Fibroblast of skin of scalp (primary cell): ENCODE measurements at regions not wholly inside any gene's neighbourhood (a gene's known extent, or its start where the extent isn't known, plus 50 kb on each side); places are given as distances from the start of the nearest gene placed in this dataset.

ENCODE experiments used
- DNase-seq: peaks from one replicate; pipeline ENCODE4 v3.0.0-alpha.2; 2013

DNA sequence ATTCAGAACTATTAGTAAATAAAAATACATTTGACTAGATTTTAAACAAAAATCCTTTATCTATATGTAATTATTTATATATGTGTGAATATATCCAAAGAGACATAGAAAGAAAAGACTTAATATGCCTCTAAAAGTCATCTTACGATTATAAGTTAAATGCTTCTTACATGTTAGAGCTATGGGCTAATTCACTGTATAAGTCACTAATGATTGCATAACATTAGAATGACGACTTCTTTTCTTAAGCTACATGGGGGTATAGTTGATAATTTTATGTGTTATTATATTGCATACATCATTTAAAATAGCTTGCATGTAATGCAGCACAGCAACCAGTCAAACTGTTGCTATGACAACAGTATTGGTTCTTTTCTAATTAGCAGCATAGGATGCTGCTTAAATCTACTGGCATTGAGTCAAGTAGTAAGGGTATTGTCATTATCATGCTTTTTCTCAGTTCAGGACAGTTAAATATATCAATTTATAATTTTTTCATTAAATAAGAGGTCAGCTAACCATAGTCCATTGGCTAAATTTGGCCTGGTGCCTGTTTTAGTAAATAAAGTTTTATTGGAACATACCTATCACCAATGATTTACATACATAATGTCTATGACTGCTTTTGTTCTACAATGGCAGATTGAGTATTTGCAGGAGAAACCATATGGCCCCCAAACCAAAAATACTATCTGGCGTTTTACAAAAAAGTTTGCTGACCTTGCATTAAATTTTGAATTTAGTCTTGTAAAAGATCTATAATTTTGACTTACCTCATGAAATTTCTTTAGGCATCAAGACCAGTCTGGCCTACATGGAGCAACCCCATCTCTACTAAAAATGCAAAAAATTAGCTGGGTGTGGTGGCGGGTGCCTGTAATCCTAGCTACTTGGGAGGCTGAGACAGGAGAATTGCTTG is 207.7 kb upstream of the ZSWIM2 start:
- no peak for DNase-seq

DNA sequence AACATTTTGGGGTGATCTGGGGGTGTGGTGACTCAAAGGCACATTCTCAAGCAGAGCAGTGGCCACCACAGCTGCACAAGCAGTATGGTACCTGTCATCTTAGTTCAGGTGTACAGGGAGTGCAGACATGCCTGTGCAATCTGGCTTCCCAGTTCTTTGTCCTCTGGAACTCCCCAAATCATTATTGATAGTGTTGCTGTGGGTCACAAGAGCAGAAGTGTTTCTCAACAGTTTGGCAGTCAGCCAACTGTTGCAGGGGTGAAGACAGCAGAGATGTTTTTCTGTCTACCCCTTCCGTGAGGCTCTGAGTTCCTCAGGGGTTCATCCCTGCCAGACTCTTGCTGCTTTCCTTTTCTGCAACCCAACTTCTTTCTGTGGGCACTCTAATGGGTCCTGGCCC is 206.5 kb upstream of the ZSWIM2 start:
- peak; percentile 15 for DNase-seq

DNA sequence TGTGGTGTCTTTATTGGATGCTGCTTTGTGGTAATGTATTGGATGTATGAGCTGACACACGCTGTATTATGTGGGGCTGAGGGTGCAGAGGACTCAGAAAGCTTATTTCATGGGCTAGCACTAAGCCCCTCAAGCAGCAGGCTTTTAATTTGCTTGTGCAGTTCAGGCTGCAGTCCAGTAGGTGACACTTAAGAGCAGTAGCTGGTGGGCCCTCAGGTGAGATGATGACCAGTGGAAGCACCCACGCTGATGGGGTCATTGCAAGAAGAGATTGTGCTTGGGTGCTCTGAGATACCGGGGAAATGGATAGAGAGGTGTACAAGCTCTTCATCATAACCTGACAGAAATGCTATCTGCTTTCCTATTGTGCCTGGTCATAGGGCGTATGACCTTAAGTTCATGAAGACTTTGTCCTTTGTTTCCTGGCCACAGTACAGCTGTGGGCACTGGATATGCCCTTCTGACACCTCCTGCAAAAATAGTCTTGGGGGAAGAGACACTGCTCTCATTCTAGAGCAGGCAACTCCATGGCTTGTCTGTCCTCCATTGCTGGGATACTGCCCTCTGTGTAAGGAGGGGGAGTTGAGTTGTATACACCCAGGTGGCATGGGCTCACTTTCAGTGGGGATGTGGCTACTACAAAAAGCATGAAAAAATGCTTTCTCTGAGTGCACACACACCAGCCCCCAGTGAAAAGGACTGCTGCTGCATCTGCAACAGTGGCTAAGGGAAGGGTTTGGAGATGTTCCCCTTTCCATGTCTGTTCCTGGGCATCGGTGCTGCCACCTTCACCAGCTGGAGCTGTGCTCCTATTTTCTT is 205.7 kb upstream of the ZSWIM2 start:
- no peak for DNase-seq

DNA sequence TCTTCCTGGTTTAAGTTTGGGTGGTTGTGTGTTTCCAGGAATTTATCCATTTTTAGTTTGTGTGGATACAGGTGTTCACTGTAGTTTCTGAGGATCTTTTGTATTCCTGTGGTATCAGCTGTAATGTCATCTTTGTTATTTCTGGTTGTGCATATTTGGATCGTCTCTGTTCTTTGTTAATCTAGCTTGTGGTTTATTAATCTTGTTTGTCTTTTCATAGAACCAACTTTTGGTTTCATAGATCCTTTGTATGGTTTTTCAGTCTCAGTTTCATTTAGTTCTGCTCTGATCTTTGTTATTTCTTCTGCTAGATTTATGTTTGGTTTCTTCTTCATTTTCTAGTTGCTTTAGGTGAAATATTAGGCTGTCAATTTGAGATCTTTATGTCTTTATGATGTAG is 202.4 kb upstream of the ZSWIM2 start:
- DNase-seq: no peak

DNA sequence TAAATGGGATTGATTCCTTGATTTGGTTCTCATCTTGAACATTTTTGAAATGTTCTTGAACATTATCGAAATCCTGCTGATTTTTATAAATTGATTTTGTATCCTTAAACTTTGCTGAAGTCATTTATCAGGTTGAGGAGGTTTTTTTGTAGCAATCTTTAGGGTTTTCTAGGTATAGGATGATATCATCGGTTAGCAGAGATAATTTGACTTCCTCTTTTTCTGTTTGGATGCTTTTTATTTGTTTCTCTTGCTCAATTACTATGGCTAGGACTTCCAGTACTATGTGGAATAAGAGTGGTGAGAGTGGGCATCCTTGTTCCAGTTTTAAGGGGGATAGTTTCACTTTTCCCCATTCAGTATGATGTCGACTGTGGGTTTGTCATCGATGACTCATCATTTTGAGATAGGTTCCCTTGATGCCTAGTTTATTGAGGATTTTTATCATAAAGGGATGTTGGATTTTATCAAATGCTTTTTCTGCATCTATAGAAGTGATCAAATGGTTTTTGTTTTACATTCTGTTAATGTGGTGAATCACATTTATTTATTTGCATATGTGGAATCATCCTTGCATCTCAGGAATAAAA is 201.5 kb upstream of the ZSWIM2 start:
- DNase-seq: no peak

DNA sequence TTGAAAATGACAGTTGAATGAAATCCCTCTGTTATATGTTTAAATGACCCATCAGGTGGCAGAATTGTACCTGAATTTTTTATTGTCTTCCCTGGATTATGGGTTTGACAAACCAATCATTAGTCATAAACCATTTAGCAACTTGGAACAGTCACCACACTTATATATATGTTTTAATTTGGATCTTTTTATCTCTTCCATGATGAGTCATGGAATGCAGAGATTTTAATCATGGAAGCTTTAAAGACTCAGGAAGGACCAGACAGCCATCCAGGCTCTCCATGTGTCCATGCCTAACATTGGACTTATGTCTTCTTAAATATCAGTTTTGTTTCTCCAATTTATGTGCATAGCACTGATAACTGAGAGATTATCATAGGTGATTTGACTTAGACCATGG is 188.3 kb upstream of the ZSWIM2 start:
- no peak for DNase-seq

DNA sequence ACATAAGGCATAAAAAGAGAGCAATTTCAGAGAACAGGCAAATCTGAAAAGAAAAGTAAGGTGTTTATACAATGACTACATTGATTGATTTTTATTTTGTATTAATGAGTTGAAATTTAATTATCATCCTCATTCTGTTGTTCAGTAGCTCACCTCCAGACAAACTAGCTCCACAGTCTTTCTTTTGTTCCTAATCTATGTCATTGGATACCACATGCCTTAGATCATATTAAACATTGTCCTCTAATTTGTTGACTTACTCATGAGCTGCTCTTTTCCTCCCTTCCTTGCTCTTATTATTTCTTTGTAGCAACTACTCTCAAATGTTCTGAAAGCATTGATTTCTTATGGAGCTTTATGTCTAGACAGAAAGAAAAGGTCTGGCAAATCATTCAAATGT is 185.5 kb upstream of the ZSWIM2 start:
- no peak for DNase-seq

DNA sequence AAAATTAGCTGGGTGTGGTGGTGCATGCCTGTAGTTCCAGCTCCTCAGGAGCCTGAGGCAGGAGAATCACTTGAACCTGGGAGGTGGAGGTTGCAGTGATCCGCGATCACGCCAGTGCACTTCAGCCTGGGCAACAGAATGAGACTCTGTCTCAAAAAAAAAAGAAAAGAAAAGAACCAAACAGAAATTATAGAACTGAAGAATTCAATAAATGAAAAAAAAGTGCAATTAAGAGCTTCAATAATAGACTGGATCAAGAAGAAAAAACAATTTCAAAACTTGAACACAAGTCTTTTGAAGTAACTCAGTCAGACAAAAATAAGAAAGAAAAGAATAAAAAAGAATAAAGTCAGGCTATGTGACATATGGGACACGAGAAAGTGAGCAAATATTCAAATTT is 175.8 kb upstream of the ZSWIM2 start:
- no peak for DNase-seq

DNA sequence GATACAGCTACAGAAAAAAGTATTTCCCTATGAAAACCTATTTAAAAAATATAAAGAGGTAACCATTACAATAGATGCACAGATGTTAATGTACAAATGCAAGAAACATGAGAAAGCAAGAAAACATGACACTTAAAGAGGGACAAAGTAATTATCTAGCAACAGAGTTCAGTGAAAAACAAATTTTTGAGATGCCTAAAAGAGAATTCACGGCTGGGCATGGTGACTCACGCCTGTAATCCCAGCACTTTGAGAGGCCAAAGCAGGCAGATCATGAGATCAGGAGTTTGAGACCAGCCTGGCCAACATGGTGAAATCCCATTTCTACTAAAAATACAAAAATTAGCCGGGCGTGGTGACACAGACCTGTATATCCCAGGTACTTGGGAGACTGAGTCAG is 175.0 kb upstream of the ZSWIM2 start:
- DNase-seq: peak; percentile 13

DNA sequence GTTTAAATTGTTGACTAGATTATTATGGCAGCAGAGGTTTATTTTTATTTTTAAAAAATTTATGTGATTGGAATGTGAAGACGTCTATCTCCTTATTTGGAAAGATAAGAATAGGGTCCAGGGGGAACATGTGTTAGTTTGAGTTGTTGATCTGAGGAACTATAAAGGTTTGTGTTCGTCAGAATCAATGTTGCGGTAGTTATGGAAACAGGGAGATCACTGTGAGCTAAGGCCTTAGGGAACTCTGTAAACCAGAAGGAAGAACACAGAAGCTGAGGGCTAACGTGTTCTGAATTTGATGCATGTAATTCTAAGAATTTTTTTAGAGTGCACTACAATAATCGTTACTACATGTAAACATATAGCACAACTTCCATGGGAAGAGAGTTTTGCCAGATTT is 168.5 kb upstream of the ZSWIM2 start:
- DNase-seq: no peak

DNA sequence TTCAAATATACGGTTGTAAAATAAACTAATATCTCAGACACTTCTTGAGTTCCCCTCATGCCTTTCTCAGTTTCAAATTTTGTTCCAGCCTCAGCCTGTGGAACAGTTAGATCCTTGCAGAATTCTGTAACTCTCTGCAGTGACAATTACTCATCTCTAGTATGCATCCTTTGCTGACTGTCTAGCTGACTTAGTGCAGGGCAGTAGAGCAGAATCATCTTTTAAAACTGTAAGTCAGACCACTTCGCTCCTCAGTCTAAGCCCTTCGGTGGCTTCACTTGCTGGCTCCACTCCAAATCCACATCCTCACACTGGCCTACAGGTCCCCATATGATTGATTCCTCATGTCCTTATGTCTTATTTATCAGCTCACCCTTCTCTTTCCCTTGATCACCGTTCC is 164.1 kb upstream of the ZSWIM2 start:
- DNase-seq: peak; percentile 18

DNA sequence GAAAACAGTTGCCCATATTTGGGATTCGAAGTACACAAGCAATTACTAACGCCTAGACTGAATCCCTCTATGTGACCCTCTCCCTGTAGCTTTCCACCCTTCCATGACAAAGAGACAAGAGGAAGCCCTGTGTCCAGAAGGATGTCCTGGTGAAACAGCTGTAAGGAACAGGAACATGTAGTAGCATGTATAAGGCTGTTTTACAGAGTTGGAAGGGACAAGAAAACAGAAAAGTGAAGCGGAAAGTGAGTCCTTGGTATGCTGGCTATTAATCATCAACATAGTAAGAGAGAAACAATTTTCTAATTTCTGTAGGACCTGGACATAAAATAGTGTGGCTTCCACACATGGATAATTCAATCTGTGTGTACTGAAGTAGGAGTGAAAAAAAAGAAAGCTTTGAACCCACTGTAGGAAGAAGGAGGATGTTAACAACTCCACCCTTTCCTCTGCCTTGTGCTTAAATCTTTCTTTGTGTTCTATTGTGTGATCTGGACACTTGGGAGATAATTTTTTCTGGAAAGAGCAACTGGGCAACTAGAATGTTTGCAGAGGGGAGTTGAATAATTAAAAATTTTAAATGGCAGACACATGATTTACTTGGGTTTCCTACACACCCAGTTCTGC is 162.3 kb upstream of the ZSWIM2 start:
- no peak for DNase-seq

DNA sequence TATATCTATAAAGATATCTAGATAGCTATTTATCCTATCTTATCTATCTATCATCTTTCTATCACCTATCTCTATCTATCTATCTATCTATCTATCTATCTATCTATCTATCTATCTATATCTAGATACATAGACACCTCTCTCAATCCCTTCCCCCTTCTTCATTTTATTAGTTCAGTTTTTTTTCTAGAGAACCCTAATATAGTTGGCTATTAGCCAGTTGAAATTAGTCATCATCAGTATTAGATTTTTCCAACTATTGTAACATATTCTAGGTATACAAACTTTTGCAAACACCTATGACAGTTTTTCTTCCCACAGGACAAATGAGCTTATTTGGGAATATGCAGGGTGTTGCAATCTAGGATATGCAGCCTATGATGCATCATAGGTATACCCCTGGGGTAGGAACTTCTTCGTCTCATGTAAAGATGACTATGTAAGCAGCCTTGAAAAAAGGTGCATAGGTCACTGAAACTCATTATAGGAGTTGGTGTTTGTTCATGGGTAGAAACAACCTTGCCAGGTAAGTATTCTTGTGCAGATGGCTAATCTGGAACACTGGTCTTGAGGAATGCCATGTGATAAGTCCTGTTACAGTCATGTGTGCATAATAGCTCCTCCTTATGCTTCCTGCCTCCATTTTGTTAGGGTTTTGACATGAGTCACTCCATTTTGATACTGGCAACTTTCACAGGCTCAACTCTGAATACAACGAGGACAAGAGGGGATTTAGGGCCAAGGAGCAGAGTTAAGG is 160.7 kb upstream of the ZSWIM2 start:
- no peak for DNase-seq

DNA sequence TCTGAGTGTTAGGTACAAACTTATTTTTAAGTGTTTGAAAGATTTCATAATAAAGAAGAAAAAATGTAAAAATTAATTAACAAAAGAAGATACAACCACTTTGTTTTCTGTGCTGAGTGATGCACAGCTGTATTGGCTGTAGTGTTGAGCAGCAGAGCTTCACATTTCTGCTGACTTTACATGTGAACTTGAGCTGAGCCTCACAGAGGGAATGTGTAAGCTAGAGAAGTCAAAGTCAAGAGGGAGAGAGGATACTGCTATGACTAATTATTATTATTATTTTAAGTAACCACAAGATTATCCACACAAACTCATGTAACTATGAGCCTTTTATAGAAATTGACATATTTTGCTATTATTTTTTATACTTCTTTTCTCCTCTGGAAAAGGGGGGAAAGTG is 159.1 kb upstream of the ZSWIM2 start:
- peak; percentile 68 for DNase-seq

DNA sequence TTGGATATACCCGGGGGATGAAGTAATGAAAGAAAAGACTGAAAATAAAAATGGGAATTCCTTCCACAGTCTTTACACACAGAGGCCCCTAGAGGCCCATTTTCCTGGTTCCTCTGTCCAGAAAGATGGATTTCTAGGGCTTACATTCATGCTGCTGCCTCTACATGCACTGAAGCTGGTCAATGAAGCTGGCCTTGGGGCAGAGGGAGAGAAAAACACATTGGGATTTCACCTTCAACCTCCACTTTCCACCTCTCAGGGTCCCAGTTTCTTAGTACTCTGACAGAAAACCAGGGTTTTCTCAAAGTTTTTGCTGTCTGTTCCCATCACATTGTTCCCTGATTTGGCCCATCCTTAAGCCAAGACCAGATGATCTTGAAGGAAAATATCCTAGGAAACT is 154.6 kb upstream of the ZSWIM2 start:
- DNase-seq: no peak

DNA sequence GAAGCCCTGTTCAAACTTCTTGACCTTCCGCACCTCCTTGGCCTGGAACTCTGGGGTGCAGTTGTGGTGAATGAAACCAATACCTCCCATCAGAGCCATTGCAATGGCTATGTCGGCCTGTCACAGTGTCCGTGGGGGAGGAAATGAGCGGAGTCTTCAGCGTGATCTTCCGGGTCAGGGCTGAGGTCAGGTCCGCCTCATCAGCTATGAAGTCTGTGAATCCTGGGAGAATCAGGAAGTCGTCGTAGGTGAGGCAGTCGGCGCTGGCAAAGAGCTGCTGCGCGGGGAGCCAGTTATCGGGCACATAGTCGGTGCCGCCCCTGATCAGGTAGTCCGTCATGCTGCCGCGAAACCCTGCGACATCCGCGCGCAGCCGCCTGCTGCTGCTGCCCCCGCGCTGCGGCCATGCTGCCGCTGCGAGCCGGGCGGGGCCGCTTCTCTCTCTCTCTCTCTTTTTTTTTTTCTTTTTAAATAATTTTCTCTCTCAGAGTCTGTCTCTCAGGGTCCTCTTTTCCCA is 154.1 kb upstream of the ZSWIM2 start:
- peak; percentile 12 for DNase-seq

DNA sequence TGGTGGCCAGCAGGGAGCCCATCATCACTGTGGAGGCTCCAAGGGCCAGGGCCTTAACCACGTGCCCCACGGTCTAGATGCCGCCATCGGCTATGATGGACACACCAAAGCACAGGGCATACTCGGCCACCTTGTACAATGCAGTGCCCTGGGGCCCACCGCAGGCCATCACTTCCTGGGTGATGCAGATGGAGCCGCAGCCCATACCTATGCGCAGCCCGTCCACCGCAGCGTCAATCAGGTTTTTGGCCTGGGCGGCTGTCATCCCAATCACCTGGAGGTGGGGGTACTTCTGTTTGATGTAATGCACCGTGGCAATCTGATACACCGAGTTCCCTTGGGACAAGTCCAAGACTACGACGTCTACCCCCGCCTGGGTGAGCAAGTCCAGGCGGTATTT is 153.3 kb upstream of the ZSWIM2 start:
- no peak for DNase-seq

DNA sequence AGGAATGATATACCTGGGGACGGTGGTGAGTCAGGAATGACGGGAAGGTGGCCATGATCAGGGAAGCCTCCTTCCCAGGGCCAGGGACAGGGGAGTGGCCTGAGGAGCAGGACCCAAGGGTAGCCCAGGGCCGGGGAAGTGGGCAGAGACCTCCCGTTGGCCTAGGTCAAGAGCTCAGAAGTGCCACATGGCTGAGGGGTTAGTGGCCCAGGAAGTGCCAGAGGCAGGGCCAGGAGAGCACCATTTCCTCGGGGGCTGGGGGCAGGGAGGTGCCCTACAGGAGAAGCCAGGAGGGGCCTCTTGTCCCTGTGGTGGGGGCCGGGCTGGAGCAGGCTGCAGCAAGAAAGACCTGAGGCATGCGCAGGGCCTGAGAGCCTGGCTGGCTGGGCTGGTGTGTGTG is 152.3 kb upstream of the ZSWIM2 start:
- no peak for DNase-seq

DNA sequence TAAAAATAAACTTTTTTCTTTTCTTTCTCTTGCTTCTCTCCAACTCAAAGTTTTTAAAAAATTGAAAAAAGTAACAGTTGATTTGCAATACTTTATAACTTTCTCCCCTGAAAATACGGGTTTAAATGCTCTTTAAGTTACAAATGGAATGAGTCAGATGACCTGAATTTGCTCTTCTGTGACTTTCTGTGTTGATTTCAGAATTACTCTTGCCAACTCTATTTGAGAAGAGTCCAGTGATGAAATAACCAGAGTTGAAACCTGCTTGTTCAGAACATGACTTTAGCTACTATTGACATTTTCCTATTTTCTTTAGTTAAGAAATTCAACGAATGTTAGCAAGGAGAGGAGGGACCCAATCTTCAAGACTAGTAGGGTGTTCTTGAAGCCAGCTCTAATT is 146.1 kb upstream of the ZSWIM2 start:
- peak; percentile 12 for DNase-seq

DNA sequence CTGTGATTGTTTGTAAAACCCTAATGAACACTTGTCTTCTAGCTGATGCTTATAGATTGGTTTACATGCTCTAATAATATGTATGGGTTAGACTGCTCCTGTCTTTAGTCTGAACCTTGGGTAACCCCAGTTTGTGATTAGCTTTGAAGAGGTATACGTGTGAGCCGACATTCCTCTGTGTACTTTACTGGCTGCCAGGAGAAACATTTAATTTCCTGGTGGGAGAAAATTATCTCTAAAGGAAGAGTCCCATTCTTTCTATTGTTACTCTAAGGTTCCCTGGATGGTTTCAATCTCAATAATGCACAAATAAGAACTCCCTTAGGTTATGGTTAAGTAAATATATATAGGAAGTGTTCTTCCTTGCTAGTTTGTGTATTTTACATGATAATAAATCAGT is 143.6 kb upstream of the ZSWIM2 start:
- DNase-seq: no peak

DNA sequence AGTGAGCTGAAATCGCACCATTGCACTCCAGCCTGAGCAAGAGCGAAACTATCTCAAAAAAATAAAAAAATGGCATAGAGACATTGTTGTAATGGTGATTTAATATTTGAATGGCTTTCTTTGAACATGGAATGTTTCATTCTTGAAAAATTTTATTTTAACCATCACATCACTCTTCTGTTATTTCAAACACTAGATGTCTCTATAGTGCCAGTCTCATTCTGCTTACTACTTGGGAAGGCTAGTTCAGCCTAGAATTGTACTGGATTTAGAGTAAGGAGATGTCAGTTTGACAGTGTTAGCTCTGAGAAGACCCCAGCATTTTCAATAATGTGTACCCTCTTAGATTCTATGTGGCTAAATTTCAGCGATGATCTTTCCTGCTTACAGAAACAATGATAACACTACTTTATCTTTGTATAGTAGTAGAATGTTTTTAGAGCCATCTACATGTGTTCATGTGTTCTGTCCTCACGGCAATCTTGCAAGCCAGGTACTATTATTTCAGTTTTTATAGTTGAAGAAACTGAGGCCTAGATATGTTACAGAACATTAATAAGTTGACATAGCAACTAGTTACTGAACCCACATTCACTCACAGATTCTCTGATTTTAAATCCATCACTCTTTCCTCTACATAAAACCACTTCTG is 142.9 kb upstream of the ZSWIM2 start:
- no peak for DNase-seq

DNA sequence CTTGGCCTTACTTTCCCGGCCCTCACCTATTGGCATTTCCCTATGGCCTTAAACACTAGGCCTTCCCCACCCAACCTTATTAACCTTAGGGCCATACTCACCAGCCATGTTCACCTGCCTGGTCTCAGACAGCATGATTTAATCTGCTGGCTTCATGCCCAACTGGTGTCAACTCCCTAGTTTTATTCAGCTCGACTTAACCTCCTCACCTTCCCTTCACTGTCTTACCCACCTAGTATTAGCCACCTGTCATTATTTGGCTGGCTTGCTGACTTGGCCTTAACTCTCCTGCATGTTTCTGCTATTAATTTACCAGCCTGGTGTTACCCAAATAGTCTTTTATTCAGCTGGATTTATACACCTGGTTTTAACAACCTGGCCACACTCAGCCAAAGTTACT is 136.0 kb upstream of the ZSWIM2 start:
- no peak for DNase-seq
